ENCODE measurements at regions not wholly inside any gene's neighbourhood (a gene's known extent, or its start where the extent isn't known, plus 50 kb on each side); places are given as distances from the start of the nearest gene placed in this dataset.
"Not testable (repeated sequence)": the region's sequence is repeated elsewhere in the genome, so short reads cannot be mapped to it uniquely, and the experiment has no call there.

GRCh38 chr4:170202721-170203120, 113.0 kb upstream of the AADAT start:
- H3K4me3 ChIP-seq (ENCODE audit: severe bottlenecking) = no peak overlapping the region
- H3K36me3 ChIP-seq (ENCODE audit: low read depth) = no peaks in the 10 kb centered on the region
- no peaks in the 10 kb centered on the region for H3K27me3 ChIP-seq (ENCODE audit: insufficient read depth, poor library complexity, severe bottlenecking)
- DNase-seq (ENCODE audit: low spot score) (no peak), ATAC-seq (ENCODE audit: low read depth) (no peak)
- no peak overlapping the region for H3K27ac ChIP-seq (ENCODE audit: poor library complexity, severe bottlenecking)
- no peak for TF ChIP-seq CTCF (IDR thresholded peaks at IDR 0.05; ENCODE audit: poor library complexity, severe bottlenecking)
- H3K9me3 ChIP-seq (ENCODE audit: severe bottlenecking) = no peaks in the 10 kb centered on the region
- H3K4me1 ChIP-seq (ENCODE audit: insufficient read depth, poor library complexity, severe bottlenecking) = no peaks in the 10 kb centered on the region

GRCh38 chr4:170198747-170199146, 109.0 kb upstream of the AADAT start:
- no peak overlapping the region for H3K27ac ChIP-seq (ENCODE audit: poor library complexity, severe bottlenecking)
- TF ChIP-seq CTCF (IDR thresholded peaks at IDR 0.05; ENCODE audit: poor library complexity, severe bottlenecking) = peak; percentile 69
- H3K36me3 ChIP-seq (ENCODE audit: low read depth) = no peaks in the 10 kb centered on the region
- no peaks in the 10 kb centered on the region for H3K27me3 ChIP-seq (ENCODE audit: insufficient read depth, poor library complexity, severe bottlenecking)
- DNase-seq (ENCODE audit: low spot score) = no peak
- H3K4me1 ChIP-seq (ENCODE audit: insufficient read depth, poor library complexity, severe bottlenecking) = no peaks in the 10 kb centered on the region
- H3K9me3 ChIP-seq (ENCODE audit: severe bottlenecking) = no peaks in the 10 kb centered on the region
- no peak for ATAC-seq (ENCODE audit: low read depth)
- no peak overlapping the region for H3K4me3 ChIP-seq (ENCODE audit: severe bottlenecking)

GRCh38 chr4:170194794-170195193, 105.0 kb upstream of the AADAT start:
- DNase-seq (ENCODE audit: low spot score); H3K27me3 ChIP-seq (ENCODE audit: insufficient read depth, poor library complexity, severe bottlenecking); ATAC-seq (ENCODE audit: low read depth); H3K27ac ChIP-seq (ENCODE audit: poor library complexity, severe bottlenecking); H3K9me3 ChIP-seq (ENCODE audit: severe bottlenecking); H3K4me1 ChIP-seq (ENCODE audit: insufficient read depth, poor library complexity, severe bottlenecking); H3K36me3 ChIP-seq (ENCODE audit: low read depth); H3K4me3 ChIP-seq (ENCODE audit: severe bottlenecking): not testable (repeated sequence)

GRCh38 chr4:170193496-170193895, 103.7 kb upstream of the AADAT start:
- ATAC-seq (ENCODE audit: low read depth) (no peak), DNase-seq (ENCODE audit: low spot score) (no peak)
- Histone ChIP-seq H3K36me3 (ENCODE audit: low read depth) (no peaks in the 10 kb centered on the region), H3K4me1 (ENCODE audit: insufficient read depth, poor library complexity, severe bottlenecking) (no peaks in the 10 kb centered on the region), H3K27me3 (ENCODE audit: insufficient read depth, poor library complexity, severe bottlenecking) (no peaks in the 10 kb centered on the region), H3K4me3 (ENCODE audit: severe bottlenecking) (no peak overlapping the region), H3K27ac (ENCODE audit: poor library complexity, severe bottlenecking) (no peak overlapping the region), H3K9me3 (ENCODE audit: severe bottlenecking) (no peaks in the 10 kb centered on the region)
- no peak for TF ChIP-seq CTCF (IDR thresholded peaks at IDR 0.05; ENCODE audit: poor library complexity, severe bottlenecking)

- no peaks in the 10 kb centered on the region for H3K9me3 ChIP-seq (ENCODE audit: severe bottlenecking)
- no peaks in the 10 kb centered on the region for H3K36me3 ChIP-seq (ENCODE audit: low read depth)
- no peak overlapping the region for H3K27ac ChIP-seq (ENCODE audit: poor library complexity, severe bottlenecking)
- TF ChIP-seq CTCF (IDR thresholded peaks at IDR 0.05; ENCODE audit: poor library complexity, severe bottlenecking) = no peak
- H3K4me3 ChIP-seq (ENCODE audit: severe bottlenecking) = no peak overlapping the region
- no peaks in the 10 kb centered on the region for H3K4me1 ChIP-seq (ENCODE audit: insufficient read depth, poor library complexity, severe bottlenecking)
- no peaks in the 10 kb centered on the region for H3K27me3 ChIP-seq (ENCODE audit: insufficient read depth, poor library complexity, severe bottlenecking)
- DNase-seq (ENCODE audit: low spot score) = no peak
- ATAC-seq (ENCODE audit: low read depth) = no peak
Measured at GRCh38 chr4:170190265-170190664, 100.5 kb upstream of the AADAT start.
